HG02884 (cell line): ENCODE measurements at regions not wholly inside any gene's neighbourhood (a gene's known extent, or its start where the extent isn't known, plus 50 kb on each side); places are given as distances from the start of the nearest gene placed in this dataset.

Source experiments
- ATAC-seq: cut with Tn5 transposase; IDR thresholded peaks from one replicate; pipeline ENCODE4 v1.9.1; 2021; ENCODE audit warnings: mild to moderate bottlenecking, moderate library complexity; ENCODE audit not compliant: unreplicated experiment

DNA sequence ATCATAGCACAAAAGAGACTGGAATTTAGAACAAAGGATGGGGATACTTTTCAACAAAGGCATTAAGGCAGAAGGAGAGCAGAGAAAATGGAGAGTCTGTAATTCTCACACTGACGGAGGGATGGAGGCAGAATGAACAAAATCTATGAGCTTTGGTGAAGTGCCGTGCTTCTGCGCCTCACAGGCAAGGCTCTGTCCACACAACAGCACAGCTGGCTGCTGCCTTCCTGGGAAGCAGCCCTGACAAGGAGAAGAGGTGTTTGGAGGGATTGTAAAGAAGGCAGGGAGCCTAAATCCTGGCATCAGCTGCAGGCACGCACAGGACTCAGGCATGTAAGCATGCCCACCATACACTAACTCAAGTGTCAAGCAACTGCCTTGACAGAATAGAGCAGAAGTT lies 485.2 kb upstream of the KIF2A start:
- ATAC-seq = no peak

DNA sequence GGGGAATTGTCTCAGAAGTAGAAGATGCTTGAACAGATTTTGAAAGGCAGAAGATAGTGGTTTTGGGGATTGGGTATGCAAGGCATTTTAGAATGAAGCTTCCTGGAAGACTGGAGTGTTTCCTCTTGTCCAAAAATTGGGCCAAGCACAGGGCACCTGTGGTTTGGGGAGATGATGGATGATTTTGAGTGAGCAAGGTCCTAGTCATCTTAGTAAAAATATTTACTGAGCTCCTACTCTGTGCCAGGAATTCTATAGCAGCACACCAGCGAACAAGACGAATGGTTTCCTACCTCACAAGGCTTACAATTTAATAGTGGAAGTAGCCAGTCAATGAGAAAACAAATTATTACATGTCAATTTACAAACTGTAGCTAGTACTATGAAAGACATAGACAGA lies 484.4 kb upstream of the KIF2A start:
- no peak for ATAC-seq

GRCh38 chr5:61822584-61822983 lies 483.4 kb upstream of the KIF2A start:
- no peak for ATAC-seq

DNA sequence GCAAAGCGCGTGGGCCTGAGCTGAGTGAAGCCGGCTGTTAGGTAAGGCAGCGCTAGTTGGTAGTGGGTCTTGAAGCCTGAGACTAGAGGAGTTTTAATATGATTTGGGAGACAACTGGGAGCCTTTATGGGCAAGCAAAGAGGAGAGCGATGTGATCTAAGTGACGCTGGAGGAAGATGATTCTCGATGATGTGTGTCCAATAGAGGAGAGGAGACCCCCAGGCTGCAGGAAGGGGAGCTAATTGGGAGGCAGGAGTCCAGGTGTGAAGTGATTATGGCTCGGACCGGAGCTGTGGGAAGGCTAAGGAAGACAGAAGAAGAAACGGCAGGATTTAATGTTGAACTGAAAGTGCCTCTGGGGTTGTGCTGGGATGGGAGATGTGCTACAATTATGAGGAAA lies 482.9 kb upstream of the KIF2A start:
- no peak for ATAC-seq

DNA sequence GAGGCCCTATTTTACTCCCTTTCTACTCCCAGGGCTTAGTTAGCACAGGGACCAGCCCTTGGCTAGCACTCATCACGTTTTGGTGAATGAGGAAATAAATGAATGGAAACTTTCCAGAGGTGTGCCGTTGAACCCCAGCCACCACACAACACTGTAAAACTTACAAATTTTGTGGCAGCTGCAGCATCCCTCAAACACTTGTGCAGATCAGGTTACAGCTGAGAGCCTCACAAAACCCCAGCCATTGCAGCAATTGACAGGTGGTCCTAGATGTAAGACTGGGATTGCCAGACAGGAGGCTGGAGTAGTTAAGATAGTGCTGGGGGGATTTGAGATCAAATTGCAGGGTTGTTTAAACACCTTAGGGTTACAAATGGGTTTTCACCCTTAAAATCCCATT lies 482.2 kb upstream of the KIF2A start:
- no peak for ATAC-seq

DNA sequence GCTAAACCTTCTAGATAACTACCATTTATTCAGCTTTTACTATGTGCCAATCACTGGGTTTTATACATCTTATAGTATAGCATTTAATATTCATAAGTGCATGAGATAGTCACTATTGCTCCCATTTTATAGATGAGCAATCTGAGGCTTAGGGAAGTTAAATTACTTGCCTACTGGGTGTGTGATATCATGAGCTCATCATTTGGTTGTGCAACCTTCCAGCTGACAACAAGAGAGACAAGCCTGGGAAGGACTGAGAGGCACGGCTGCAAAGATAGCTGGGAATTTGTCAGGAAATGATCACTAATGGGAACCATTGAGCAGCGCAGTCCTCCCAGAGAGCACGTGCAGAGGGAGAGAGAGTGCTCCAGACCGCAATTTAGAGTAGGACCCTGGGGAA lies 481.6 kb upstream of the KIF2A start:
- ATAC-seq = no peak

DNA sequence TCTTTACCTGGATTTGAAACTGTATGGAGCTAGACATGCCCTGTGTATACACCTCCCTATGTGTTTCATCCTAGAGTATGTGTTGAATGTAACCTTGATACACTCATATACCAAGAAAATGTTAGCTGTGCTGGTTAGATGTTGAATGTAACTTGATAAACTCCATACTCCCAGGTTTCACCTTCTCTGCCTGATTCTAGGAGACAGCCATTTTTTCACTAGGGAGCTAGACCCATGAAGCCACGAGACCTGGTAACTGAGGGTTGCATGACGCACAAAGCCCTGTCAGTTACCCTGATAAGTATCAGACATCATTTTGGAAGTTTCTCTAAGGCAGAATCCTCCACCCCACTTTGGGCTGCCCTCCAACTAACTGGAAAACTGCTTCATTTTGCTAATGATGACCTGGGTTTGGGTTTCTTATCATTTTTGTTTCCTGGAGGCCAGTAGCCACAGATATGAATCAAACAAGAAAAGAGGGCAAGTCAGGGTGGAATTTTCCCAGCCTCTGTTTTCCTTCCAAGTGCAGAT lies 478.5 kb upstream of the KIF2A start:
- no peak for ATAC-seq

DNA sequence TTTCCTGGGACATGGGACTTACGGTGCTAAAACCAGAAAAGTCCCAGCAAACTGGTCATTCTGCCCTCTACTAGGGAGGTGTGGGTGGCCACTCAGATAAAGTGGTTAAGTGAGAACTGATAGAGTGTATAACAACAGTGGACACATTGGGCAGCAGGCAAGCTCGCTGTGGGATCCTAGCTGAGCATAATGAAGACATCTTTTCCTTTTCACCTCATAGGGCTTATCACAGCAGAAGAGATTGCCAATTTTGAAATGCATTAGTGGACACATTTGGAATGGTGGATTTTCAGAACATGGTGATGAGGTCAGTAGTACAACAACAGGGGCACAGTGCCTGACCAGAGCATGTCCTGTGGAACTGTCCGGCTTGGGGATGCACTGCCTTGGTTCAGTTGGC lies 477.1 kb upstream of the KIF2A start:
- ATAC-seq = no peak

GRCh38 chr5:61831736-61832135 lies 474.3 kb upstream of the KIF2A start:
- no peak for ATAC-seq

- ATAC-seq = no peak
Measured at GRCh38 chr5:61837788-61838187, 468.2 kb upstream of the KIF2A start.

GRCh38 chr5:61840361-61840760 lies 465.6 kb upstream of the KIF2A start:
- no peak for ATAC-seq

GRCh38 chr5:61842840-61843239 lies 463.2 kb upstream of the KIF2A start:
- no peak for ATAC-seq

- no peak for ATAC-seq
Measured at GRCh38 chr5:61850696-61851095, 455.3 kb upstream of the KIF2A start.

- ATAC-seq = no peak
Measured at GRCh38 chr5:61854531-61854930, 451.5 kb upstream of the KIF2A start.

DNA sequence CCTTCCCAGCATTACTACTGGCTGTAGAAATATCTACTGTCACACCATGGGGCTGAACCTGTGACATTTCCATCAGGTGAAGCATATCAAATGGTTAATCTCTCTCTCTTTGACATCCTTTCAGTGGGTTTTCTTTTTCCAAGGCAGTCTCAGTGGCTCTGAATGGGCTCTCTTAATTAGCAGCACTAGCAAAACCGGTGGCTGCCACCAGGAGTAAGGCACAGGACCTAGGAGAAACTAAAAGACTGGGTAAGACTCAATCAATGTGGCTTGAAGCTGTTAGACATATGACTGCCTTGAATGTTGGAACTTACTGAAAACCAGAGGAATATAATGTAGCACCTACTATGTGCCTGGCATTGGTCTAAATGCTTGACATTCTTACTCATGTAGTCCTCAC lies 445.0 kb upstream of the KIF2A start:
- ATAC-seq = no peak

GRCh38 chr5:61866930-61867329 lies 439.1 kb upstream of the KIF2A start:
- ATAC-seq = no peak

DNA sequence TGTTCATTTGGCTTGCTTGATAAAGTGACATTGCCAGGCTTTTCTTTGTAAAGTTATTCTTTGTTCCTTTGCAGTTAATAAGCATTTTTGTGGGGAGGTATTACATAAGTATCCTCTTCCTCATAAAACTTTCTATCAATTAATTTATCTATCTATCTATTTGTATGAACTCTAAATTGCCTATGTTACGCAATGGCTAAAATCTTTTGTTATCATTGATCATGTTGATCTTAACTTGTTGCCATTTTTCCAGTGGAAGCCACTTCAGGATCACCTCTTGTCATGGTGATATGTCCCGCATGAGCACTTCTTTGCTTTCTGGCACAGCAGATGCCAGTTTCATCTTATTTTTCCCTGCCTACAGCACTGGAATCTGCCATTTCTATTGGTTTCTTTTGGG lies 436.7 kb upstream of the KIF2A start:
- no peak for ATAC-seq

DNA sequence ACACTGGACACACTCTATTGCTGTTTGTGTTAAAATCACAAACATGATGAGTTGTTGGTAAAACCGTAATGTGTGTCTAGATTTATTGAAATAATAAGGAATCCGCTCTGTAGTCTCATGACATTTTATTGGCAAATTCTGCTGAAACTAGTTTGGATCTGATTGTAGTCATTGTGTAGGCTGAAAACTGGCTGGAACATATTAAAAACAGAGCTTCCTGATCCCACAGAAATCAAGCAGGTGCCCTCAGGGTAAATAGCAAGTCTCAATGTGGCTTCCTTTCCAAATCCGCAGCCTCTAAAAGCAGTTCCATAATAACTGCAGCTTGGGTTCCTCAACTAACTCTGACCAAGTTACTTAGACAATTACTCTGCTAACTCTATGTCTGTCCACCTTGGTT lies 427.5 kb upstream of the KIF2A start:
- no peak for ATAC-seq

GRCh38 chr5:61881821-61882487 lies 424.1 kb upstream of the KIF2A start:
- no peak for ATAC-seq

- ATAC-seq = no peak
Measured at GRCh38 chr5:61882901-61883500, 423.0 kb upstream of the KIF2A start.

DNA sequence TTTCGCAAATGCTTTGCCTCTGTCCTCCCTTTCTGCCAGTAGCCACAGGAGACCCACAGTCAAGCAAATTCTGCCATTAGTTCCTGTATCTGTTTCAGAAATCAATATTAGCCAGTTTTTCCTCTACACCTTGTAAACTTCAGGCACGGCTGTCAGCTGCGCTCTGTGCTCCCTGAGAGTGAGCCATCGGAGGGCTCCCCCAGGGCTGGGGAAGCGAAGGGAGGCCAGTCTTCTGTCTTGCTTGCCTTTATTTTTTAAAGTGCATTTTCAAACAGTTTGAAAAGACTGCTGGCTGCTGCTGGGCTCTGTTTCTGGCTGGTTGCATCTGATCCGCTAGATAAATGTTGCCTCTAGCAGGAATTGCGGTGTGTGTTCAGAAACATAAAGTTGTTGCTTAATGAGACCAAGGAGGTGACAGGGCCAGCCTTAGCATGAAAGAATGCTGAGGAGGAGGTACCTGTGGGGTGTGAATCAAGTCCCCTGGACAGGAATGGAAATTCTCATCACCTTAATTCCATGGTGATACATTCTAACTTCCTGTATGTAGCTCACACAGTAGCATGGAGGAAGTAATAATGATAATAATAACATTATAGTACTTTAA lies 421.7 kb upstream of the KIF2A start:
- ATAC-seq = no peak

GRCh38 chr5:61886214-61886613 lies 419.8 kb upstream of the KIF2A start:
- no peak for ATAC-seq
